Stimulated activated CD8-positive, alpha-beta memory T cell treated with anti-CD3 and anti-CD28 coated beads, Interleukin-2, amount 100 ng/mL, for 48 hours (primary cell): ENCODE measurements at regions not wholly inside any gene's neighbourhood (a gene's known extent, or its start where the extent isn't known, plus 50 kb on each side); places are given as distances from the start of the nearest gene placed in this dataset.

Experiments used
- DNase-seq, 2 donors: peaks; one replicate each; pipeline ENCODE4 v3.0.0-alpha.2; 2020; ENCODE audit warnings: low read depth in 2 of 2

DNA sequence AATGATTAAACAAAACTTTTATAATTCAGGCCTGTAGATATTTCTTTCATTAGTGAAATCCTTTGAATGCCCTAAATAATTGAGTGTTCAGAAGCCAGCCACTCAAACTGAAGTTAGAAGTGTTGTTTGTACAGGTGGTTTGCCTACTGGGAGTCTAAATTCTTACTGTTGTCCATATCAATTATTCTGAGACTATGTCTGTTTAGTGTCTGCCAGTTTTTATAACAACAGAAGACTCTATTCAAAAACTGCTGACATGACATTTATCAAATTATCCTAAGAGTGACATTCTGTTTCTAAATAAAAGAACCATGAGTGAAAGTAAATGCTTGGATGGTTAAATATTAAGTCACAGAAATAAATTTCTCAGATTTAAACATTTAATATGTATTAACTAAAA is 375.1 kb downstream of the FAT4 start:
- no peak for DNase-seq

GRCh38 chr4:125693228-125693627 is 378.5 kb downstream of the FAT4 start:
- DNase-seq: no peak

DNA sequence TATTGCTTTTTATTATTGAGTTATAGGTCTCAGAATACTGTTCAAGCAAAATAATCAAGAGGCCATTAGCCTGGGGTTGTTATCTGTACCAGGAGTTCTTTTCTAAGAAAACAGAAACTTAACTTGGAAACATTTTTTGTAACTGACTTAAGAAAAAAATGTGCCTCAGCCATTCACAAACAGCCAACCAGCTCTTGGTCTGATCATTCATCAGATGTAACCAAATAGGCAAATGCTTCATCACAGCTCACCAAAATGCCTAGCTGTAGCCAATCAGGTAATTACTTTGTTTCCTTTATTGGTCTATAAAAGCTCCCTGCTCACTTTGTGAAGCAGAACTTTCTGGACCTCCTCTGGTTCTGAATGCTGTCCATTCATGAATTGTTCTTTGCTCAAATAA is 387.7 kb downstream of the FAT4 start:
- DNase-seq: no peak

DNA sequence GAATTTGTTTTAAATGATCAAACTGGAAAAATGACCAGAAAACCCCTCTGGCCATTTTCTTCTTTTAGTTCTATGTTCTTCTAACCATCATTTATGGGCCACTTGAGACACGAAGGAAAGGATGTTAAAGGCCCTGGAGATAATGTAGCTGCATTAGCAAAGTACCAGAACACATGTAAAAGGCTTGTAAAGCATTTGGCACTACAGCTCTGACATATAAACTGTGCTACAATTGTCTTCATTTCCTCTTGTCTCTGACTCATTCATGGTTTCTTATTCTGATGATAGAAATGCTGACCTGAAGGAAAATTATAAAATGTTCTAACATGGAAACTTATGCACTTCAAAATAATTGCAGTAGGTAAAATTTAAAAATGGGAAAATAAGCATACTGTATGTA is 388.7 kb downstream of the FAT4 start:
- no peak for DNase-seq

DNA sequence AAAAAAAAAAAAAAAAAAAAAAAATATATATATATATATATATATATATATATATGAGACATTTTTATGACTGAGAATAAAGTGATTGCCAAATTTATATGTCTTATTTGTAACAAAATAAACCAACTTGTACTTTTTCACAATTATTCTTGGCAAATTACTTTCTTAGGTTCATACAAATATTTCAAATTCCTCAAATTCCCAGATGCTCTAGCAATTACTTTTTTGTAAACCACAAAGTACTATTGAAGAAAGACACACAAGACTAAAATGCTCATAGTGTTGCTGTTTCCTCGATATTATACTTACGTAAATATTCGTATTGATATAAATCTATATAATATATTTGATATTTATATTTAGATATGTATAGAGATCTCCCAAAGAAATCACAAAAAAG is 390.0 kb downstream of the FAT4 start:
- DNase-seq: no peak

- no peak for DNase-seq
These were observed 390.9 kb downstream of the FAT4 start for GRCh38 chr4:125705681-125706080.

- no peak for DNase-seq
These were observed 392.6 kb downstream of the FAT4 start for GRCh38 chr4:125707397-125707796.

DNA sequence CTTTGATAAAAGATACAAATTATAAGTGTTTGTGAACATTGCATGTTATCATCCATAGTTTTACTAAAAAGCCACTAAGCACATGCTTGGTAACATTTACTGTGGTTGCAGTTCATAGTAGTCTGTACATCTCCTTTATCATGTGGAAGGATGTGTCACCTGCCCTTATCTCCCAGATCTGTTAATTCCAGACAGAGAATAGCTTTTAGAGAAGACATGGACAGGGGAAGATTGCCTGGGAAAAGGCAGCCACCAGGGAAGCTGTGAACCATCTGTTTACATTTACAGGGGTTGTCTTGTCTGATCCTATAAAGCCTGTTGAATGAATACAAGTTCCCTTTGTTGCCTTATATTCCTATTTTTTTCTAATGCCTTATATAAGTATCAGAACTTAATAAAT is 396.0 kb downstream of the FAT4 start:
- no peak for DNase-seq

- DNase-seq: no peak
These were observed 399.3 kb downstream of the FAT4 start for GRCh38 chr4:125714049-125714448.

DNA sequence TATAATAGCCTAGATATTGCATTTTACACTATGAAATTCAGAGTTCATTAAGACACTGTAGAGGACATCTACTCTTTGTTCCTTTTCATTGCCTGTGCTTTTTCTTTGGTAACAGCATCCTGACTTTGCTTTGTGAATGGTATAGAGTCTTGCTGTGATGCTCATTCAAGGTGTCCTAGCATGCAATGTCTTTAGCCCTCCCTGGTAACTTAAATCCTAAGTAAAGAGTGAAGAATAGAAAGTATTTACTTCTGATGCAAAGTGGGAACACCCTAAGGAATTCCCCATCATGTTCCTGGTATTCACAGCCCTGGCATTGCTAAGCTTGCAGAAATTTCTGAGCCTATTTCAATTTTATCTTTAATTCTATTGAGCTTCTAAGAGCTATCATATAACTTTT is 400.1 kb downstream of the FAT4 start:
- DNase-seq: no peak

DNA sequence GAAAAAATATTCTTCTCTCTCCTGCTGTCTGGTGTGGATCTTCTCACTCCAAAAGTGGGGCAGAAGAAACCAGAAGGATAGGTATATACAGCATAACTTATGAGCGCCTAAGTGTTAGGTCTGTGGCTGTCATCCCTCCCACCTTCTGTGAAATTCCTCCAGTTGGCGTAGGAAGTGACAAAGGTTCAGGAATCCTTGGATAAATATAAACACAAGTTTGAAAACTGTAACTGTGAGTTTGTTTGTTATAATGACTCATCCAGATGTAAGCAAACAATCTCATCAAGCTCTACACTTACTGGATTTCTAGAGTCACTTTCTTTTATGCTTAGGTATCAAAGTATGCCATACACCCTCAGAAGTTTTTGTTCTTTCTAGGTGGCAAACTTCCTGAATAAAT is 405.2 kb downstream of the FAT4 start:
- DNase-seq: no peak

GRCh38 chr4:125722009-125722408 is 407.3 kb downstream of the FAT4 start:
- no peak for DNase-seq

GRCh38 chr4:125725957-125726525 is 411.3 kb downstream of the FAT4 start:
- DNase-seq: no peak

DNA sequence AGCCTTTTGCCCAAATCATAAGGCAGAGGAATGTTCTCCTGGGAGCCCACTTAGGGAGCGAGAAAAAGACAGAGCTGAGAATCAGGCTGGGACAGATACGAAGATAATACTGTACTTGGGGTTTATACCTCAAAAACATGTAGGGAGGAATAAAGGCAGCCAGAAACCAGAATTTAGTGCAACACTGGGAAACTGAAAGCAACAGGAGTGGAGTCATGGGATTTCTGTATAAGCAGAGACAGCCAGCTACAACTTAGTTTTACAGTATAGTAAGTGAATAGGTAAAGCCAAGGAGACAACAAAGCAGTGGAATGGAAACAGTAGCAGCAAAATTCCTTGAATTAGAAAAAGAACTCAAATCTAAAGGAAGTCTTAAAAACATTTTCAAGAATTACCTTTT is 413.2 kb downstream of the FAT4 start:
- DNase-seq: no peak

- DNase-seq: no peak
These were observed 413.8 kb downstream of the FAT4 start for GRCh38 chr4:125728568-125728967.

- DNase-seq: no peak
These were observed 414.4 kb downstream of the FAT4 start for GRCh38 chr4:125729171-125729570.

DNA sequence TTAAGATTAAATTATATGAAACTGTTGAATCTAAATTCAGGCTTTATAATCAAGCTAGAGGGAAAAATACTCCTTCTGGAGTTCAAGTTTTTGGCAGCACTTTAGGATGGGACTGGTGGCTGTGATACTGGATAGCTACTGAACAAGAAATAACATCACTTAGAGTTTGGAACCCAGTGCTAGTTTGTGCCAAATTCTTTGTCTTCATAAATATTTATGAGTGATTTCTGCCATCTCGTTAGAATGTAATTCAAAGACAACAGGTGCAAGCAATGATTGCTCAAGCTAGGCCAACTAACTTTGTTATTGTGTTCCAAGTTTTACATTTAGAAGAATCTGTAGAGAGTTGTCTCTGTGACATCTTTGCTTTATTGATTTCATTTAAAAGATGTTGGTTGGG is 417.9 kb downstream of the FAT4 start:
- no peak for DNase-seq

DNA sequence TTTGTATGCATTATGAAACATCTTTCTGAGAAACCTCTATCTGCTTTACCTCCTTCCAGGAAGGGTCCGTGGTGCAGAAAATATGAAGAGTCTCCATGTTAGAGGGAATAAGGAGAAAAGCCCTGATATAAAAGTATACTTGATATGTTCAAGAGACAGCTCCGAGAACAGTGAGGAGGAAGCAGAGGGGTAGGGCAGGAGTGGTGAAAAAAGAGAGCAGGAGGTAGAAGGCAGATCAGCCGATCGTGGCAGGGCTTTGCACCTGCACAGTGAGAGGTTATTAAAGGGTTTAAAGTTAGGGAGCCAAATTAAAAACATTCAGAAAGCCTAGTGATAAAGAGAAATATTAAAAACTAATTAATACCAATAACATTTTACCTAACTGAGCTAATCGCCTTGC is 419.7 kb downstream of the FAT4 start:
- DNase-seq: no peak

DNA sequence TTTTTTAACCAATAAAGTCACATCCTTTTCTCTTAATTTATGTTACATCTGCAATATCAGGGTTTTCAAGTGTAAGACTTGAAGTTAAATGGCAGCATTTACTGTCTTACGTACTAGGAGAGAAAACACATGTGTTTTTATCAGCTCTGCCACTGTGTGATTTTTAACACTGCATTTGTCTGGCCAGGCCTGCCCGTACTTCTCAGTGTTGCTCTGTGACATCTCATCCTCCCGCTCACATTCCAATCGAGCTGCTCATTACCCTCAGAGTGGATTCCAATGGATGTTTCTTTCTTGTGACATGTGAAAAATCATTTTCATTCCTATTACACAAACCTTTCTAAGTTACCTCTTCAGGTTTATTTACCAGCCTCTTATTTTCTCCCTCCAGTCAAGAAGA is 420.3 kb downstream of the FAT4 start:
- no peak for DNase-seq

DNA sequence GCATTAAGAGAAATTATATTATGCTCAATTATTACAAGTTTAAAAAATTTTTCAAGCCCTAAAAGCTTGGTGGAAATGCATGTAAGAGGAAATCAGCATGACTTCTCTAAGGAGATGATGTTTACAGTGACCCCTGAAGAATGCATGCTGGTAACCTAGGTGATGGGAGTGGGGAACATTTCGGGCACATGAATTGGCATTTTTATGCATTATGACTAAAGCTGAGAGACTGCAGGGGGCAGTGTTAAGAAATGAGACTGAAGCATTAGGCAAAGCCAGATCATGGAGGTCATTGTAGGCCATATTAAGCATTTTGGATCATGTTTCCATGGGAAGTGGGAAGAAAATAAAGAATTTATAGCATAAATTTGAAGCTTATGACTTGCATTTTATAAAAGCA is 421.3 kb downstream of the FAT4 start:
- no peak for DNase-seq

- DNase-seq: no peak
These were observed 425.0 kb downstream of the FAT4 start for GRCh38 chr4:125739760-125740159.

DNA sequence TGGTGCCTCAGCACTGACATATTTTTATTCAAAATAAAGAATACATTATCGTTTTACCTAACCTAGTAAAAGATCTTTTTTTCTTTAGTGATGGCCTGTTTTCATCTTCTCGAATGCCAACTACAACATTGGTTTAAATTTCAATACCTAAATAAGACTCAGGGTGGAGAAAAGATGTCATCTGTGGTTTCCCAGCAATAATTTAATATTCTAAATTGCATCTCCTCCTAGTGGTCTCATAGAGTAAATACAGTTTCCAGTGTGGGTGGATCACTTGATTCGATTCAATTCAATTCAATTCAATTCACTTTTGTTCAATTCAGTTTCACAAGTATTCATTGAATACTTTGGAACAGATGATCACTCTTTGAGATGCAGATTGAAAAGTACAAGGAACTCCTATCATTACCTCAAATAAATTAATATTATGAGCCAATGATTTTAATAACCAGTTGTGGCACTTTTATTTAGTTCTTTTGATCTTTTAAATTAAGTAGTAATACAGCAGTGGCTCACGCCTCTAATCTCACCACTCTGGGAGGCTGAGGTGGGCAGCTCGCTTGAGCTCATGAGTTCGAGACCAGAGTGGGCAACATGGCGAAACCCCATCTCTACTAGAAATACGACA is 427.2 kb downstream of the FAT4 start:
- DNase-seq: no peak

GRCh38 chr4:125744891-125745364 is 430.2 kb downstream of the FAT4 start:
- DNase-seq: no peak

DNA sequence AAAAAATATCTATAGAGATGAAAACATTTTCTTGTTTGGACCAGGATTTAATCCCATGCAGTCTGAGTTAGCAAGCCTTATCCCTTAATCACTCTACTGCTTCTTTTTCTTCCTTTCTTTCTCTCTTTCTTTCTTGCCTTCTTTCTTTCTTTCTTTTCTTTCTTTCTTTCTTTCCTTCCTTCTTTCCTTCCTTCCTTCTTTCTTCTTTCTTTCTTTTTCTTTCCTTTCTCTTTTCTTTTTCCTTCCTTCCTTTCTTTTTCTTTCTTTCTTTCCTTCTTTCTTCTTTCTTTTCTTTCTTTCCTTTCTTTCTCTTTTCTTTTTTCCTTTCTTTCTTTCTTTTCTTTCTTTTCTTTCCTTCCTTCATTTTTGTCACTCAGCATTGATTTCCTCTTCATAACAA is 434.6 kb downstream of the FAT4 start:
- DNase-seq: no peak
